ENCODE measurements at regions not wholly inside any gene's neighbourhood (a gene's known extent, or its start where the extent isn't known, plus 50 kb on each side); places are given as distances from the start of the nearest gene placed in this dataset.
"Not testable (repeated sequence)": the region's sequence is repeated elsewhere in the genome, so short reads cannot be mapped to it uniquely, and the experiment has no call there.

DNA sequence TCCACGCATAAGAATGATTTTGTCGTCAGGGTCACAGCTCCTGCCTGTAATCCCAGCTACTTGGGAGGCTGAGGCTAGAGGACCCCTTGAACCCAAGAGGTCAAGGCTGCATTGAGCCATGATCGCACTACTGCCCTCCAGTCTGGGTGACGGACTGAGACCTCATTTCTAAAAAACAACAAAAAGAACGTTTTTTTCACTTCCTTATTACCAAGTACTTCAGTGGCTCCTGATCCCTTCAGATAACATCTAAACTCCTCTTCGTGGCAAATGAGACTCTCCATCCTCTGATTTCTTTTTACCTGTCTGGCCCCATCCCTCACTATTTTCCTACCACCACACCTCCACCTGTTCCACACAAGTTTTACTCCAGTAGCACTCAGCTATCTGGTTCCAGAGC is 105.4 kb upstream of the TLK1 start:
- DNase-seq (ENCODE audit: low spot score), result no peak

GRCh38 chr2:171261529-171261928 is 100.8 kb upstream of the TLK1 start:
- not testable (repeated sequence) for DNase-seq (ENCODE audit: low spot score)

- DNase-seq (ENCODE audit: low spot score), result peak; percentile 4
Observed at GRCh38 chr2:171260471-171261424, 100.1 kb upstream of the TLK1 start.

- DNase-seq (ENCODE audit: low spot score), result no peak
Observed at GRCh38 chr2:171254666-171255065, 94.0 kb upstream of the TLK1 start.

- no peak for DNase-seq (ENCODE audit: low spot score)
Observed at GRCh38 chr2:171253900-171254650, 93.4 kb upstream of the TLK1 start.

- no peak for DNase-seq (ENCODE audit: low spot score)
Observed at GRCh38 chr2:171253279-171253678, 92.6 kb upstream of the TLK1 start.

- no peak for DNase-seq (ENCODE audit: low spot score)
Observed at GRCh38 chr2:171249689-171250088, 89.0 kb upstream of the TLK1 start.

- DNase-seq (ENCODE audit: low spot score), result peak; percentile 56
Observed at GRCh38 chr2:171247741-171248662, 87.3 kb upstream of the TLK1 start.

DNA sequence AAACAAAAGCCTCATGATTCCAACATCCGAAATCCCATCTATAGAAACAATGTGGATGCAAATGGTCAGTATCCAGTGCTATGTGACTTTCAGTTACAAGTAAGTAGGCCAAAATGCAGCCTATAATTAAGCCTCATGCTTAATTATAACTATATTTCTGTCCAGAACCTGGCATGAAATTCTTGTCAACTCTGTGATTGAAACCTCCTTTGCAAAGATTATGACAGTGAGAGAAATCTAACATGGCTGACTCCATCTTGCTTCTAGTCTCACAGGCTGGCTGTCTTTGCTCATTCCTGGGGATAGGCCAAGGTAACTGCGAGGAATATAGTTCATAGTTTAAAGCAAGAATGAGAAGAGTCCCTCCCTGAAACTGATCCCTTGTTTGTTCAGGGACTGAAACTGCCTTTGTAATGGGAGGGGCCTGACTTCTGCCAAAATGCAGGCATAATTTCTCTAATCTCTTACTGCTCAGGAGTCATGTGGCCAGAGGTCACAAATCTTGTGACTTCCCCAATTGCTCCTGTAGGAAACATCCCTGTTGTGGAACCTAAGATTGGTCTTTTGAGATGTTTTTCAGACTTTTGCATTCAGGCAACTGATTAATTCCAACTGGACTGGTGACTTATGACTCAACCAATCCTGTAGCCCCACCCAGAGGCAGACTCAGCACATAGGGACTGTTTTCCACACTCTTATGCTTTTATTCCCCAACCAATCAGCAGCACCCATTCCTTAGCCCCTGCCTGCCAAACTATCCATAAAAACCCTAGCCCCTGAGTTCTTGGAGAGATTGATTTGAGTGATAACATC is 84.5 kb upstream of the TLK1 start:
- no peak for DNase-seq (ENCODE audit: low spot score)

DNA sequence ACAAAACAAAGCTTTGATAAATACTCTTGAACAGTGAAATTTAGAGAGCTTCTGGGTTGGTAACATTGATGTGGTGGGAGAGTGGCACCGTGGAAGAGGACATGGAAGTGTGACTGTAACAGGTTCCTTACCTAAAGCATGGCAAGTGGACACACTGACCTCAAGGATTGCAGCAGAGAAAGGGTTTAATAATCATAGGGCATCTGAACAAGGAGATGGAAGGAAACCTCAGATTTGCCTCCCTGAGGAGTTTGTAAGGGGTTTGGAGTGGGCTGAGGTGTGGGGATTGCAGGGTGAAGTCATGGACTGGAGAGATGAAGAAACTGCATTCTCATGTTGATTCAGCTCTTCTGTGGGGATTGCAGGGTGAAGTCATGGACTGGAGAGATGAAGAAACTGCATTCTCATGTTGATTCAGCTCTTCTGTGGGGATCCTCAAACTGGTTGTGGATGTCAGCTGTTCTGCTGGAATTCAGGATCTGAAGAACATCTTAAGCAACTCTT is 83.8 kb upstream of the TLK1 start:
- no peak for DNase-seq (ENCODE audit: low spot score)

DNA sequence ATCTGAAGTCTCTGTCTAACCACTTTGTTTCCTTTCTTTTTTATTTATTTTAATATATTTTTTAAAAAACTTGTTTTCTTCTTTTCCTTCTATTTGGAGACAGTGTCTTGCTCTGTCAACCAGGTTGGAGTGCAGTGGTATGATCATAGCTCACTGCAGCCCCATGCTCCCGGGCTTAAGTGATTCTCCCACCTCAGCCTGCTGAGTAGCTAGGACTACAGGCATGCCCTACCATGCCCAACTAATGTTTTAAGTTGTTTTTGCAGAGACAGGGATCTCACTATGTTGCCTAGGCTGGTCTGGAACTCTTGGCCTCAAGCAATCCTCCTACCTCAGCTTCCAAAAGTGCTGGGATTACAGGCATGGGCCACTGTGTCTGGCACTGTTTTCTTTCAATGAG is 81.1 kb upstream of the TLK1 start:
- DNase-seq (ENCODE audit: low spot score), result no peak

GRCh38 chr2:171238946-171239345 is 78.3 kb upstream of the TLK1 start:
- DNase-seq (ENCODE audit: low spot score), result no peak

GRCh38 chr2:171237751-171238505 is 77.2 kb upstream of the TLK1 start:
- no peak for DNase-seq (ENCODE audit: low spot score)

DNA sequence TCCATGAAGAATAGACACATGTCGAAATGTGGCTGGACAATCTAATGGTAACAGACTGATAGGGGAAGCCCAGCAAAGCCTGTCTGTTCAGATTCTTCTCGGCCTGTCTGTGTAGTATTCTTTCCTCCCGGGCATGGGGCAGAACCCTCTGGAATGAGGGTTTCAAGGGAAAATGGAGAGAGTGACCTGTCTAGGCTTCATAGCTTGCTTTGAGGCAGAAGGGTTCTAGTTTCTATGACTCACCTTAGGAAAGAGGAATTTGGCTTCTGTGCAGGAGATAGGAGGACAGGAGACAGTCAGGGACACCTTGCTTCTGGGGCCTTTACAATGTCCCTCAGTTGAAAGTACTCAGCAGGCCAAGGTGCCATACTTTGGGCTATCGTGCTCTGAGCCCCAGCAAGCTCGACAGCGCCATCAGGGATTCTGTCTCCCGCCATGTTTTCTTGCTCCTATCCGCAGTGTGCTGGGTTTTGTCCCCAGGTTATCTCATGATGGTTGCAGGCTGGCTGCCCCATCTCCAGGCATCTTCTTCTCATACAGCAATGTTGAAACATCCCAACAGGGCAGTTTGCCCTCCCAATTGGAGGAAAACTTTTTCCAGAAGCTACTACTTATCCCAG is 74.7 kb upstream of the TLK1 start:
- no peak for DNase-seq (ENCODE audit: low spot score)

GRCh38 chr2:171230176-171230575 is 69.5 kb upstream of the TLK1 start:
- DNase-seq (ENCODE audit: low spot score), result no peak

- no peak for DNase-seq (ENCODE audit: low spot score)
Observed at GRCh38 chr2:171228826-171229225, 68.1 kb upstream of the TLK1 start.

DNA sequence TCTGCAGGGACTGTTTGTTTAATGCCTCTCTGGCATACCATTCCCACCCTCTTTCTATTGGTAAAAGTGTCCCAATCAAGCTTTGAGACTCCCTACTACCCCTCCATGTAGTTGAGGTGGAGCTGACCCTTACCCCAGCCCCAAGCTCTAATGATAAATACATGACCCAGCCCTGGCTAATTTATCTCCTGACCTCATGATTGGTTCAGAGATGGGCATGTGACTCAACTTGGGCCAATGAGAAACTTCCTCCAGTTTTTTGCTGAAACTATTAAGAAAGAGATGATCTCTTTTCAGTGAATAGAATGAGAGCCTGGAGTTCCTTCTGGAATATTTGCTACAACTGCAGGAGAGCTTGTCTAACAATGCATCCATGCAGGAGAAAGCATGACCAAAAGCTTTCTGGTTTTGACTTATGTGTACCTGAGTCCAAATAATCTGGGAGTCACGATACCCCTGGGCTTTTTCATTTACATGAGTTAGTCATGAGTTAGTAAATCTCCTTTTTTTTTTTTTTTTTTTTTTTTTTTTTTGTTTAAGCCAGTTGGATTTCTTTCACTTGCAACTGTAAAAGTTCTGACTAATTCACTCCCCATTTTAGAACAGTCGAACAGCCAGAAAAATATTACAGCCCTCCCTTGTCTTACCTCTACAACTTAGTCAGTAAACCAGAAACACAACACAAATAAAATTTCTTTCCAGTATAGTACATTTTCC is 66.5 kb upstream of the TLK1 start:
- DNase-seq (ENCODE audit: low spot score), result no peak

DNA sequence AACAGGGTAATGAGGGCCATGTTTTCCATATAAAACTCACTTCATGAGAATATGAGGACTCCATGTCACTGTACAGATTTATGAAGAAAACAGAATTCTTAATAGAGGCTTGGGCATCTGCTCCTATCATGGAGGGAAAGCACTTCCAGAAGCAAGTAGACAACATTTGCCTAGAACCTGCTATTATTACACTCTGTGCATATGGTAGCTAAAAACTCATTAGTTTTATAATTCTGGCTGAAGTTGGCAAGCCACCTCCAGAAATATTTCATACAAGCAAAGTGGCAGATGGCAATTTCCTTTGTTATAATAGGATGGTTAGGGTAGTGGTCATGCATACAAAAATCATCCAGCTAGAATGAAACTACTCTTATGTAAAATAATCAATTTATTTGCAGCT is 65.8 kb upstream of the TLK1 start:
- DNase-seq (ENCODE audit: low spot score), result no peak

DNA sequence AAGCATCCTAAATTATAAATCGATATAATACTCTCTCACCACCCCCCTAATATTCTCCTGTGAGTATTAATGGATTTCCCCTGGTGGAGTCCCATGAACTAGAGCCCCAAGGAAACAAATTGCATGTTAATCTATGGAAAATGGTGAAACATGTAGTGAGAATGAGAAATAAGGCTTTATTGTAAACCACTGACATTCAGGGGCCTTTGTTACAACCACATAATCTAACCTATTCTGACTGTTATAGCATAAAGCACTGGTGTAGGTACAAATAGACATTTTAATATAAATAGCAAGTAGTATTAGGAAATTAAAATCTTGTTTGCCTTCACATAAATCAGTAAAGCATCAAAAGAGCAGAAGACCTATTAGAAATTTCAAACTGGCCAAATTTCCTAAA is 65.3 kb upstream of the TLK1 start:
- DNase-seq (ENCODE audit: low spot score), result no peak

Data from CD4-positive, alpha-beta T cell treated with Interleukin-15 for 4 hours (primary cell).